GM23338 (cell line): ENCODE measurements at regions not wholly inside any gene's neighbourhood (a gene's known extent, or its start where the extent isn't known, plus 50 kb on each side); places are given as distances from the start of the nearest gene placed in this dataset.

Experiments used
- CREB1 ChIP-seq: fragments of 250-450 bp; sonication (Bioruptor Pico); IDR thresholded peaks from 2 replicates; pipeline ENCODE4 v1.5.0; 2020; ENCODE audit warnings: low read depth, mild to moderate bottlenecking, moderate library complexity
- CTCF ChIP-seq, 2 experiments: fragments of 200-600 bp in 1 of 2; sonication (generic) in 1 of 2; conservative IDR thresholded peaks; 2 replicates each; pipeline versions ENCODE4 v1.5.1 to v1.6.1; 2016 to 2017; ENCODE audit warnings: antibody characterized with exemption in 2 of 2, low read depth in 2 of 2, mild to moderate bottlenecking in 2 of 2, moderate library complexity in 1 of 2
- ETS1 ChIP-seq: IDR thresholded peaks from 2 replicates; pipeline ENCODE4 v1.6.1; 2016; ENCODE audit warnings: antibody characterized with exemption
- EZH2 ChIP-seq: fragments of 200-600 bp; sonication (generic); IDR thresholded peaks from one replicate; pipeline ENCODE4 v1.8.0; 2017; ENCODE audit warnings: antibody characterized with exemption, mild to moderate bottlenecking, low read depth; ENCODE audit not compliant: unreplicated experiment
- EZH2phosphoT487 ChIP-seq: fragments of 200-600 bp; sonication (generic); IDR thresholded peaks from one replicate; pipeline ENCODE4 v1.8.1; 2018; ENCODE audit warnings: antibody characterized with exemption; ENCODE audit not compliant: unreplicated experiment
- JUNB ChIP-seq: IDR thresholded peaks from one replicate; pipeline ENCODE4 v1.6.1; 2016; ENCODE audit warnings: antibody characterized with exemption; ENCODE audit not compliant: unreplicated experiment
- NANOG ChIP-seq: IDR thresholded peaks from 2 replicates; pipeline ENCODE4 v1.6.1; 2016; ENCODE audit warnings: antibody characterized with exemption, borderline replicate concordance
- POLR2AphosphoS5 ChIP-seq: IDR thresholded peaks from 2 replicates; pipeline ENCODE4 v1.6.1; 2016; ENCODE audit warnings: antibody characterized with exemption, low read depth
- REST ChIP-seq: IDR thresholded peaks from one replicate; pipeline ENCODE4 v1.6.1; 2018; ENCODE audit warnings: antibody characterized with exemption; ENCODE audit not compliant: unreplicated experiment
- STAT1 ChIP-seq: IDR thresholded peaks from one replicate; pipeline ENCODE4 v1.6.1; 2016; ENCODE audit warnings: antibody characterized with exemption; ENCODE audit not compliant: unreplicated experiment
- ZNF114 ChIP-seq: fragments of 250-450 bp; sonication (Bioruptor Pico); IDR thresholded peaks from 2 replicates; pipeline ENCODE4 v1.5.0; 2020; ENCODE audit warnings: mild to moderate bottlenecking, moderate library complexity
- ZNF331 ChIP-seq: fragments of 250-450 bp; sonication (Bioruptor Pico); IDR thresholded peaks from 2 replicates; pipeline ENCODE4 v1.5.0; 2020; ENCODE audit warnings: low read depth, mild to moderate bottlenecking, moderate library complexity
- ZNF462 ChIP-seq: fragments of 250-450 bp; sonication (Bioruptor Pico); IDR thresholded peaks from 2 replicates; pipeline ENCODE4 v1.5.0; 2020; ENCODE audit warnings: mild to moderate bottlenecking, moderate library complexity

GRCh38 chr18:56284319-56284718 lies 354.1 kb downstream of the TXNL1 start:
- TF ChIP-seq CTCF (conservative IDR thresholded peaks at IDR 0.05; ENCODE audit: low read depth in 2 of 2) (no peak), POLR2AphosphoS5 (no peak), EZH2 (no peak), EZH2phosphoT487 (no peak), STAT1 (no peak), REST (no peak), NANOG (no peak), JUNB (no peak), CREB1 (no peak), ZNF114 (CRISPR knock-in tag) (no peak), ETS1 (no peak), ZNF462 (no peak), ZNF331 (CRISPR knock-in tag) (no peak)
